ENCODE measurements at regions not wholly inside any gene's neighbourhood (a gene's known extent, or its start where the extent isn't known, plus 50 kb on each side); places are given as distances from the start of the nearest gene placed in this dataset.

- no peak overlapping the region for H3K27ac Mint-ChIP-seq (ENCODE audit: unreplicated experiment)
- no peak for TF ChIP-seq CTCF (IDR thresholded peaks at IDR 0.05)
- peaks cover 7% of the 10 kb centered on the region for H3K9me3 Mint-ChIP-seq (ENCODE audit: unreplicated experiment)
- no peak overlapping the region for H3K4me3 Mint-ChIP-seq (ENCODE audit: unreplicated experiment)
- H3K27me3 Mint-ChIP-seq (ENCODE audit: unreplicated experiment), result peaks cover 7% of the 10 kb centered on the region
- H3K4me1 Mint-ChIP-seq (ENCODE audit: unreplicated experiment), result no peaks in the 10 kb centered on the region
- peaks cover 2% of the 10 kb centered on the region for H3K36me3 Mint-ChIP-seq (ENCODE audit: unreplicated experiment)
- no peak for DNase-seq (ENCODE audit: extremely low spot score, unreplicated experiment)
Measured at GRCh38 chr11:101765932-101766331, 148.9 kb upstream of the CEP126 start.

DNA sequence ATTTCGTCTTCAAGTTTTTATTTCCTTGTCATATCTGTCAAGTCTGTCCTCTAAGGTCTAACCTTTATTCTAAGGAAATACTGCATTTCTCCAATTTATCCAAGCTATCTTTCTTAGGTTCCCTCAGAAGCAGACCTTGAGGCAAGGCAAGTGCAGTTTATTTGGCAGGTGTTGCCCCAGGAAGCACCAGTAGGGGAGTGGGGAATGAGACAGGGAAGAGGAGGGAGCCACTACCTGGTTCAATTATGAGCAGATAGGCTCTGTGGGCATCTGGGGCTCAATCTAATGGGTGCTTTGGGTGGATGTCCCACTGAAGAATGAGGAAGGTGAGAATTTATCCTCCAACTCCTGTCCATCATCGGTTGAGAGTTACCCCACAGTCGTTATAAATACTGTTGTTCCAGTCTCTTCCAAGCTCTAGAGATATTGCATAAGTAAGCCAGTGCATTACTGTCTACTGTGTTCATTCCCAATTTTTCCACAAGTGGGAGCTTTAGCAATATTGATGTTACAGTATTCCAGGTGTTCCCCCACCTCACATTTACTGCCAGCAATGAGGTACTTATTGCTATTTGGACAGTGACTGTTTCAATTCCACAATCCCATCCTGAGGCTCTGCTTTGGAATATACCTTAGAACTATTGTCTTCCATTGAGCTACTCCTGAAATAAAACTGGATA is 154.9 kb upstream of the CEP126 start:
- Mint-ChIP-seq H3K9me3 (ENCODE audit: unreplicated experiment) (no peaks in the 10 kb centered on the region), H3K4me1 (ENCODE audit: unreplicated experiment) (no peaks in the 10 kb centered on the region), H3K36me3 (ENCODE audit: unreplicated experiment) (no peaks in the 10 kb centered on the region), H3K4me3 (ENCODE audit: unreplicated experiment) (no peak overlapping the region), H3K27me3 (ENCODE audit: unreplicated experiment) (peaks cover 11% of the 10 kb centered on the region), H3K27ac (ENCODE audit: unreplicated experiment) (no peak overlapping the region)
- no peak for DNase-seq (ENCODE audit: extremely low spot score, unreplicated experiment)
- TF ChIP-seq CTCF (IDR thresholded peaks at IDR 0.05), result peak; percentile 49

DNA sequence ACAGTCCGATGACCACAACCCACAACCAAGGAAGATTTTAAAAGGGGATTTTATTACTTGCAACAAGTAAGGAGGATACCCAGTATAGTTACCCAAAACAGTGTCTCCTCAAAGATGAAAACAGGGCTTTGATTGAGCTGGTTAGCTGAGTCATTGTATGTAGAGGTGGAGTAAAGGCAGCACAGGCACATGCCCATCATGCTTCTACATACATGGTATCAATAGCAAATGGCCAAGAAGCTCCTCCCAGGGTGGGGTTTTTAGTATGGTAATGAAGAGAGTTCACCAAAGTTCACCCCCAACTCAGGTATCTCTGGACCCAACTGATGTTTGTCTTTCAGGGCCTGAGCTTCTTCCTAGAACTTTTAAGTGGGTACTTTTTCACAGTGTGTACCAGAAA is 157.1 kb upstream of the CEP126 start:
- no peak overlapping the region for H3K27ac Mint-ChIP-seq (ENCODE audit: unreplicated experiment)
- peaks cover 13% of the 10 kb centered on the region for H3K27me3 Mint-ChIP-seq (ENCODE audit: unreplicated experiment)
- H3K36me3 Mint-ChIP-seq (ENCODE audit: unreplicated experiment), result no peaks in the 10 kb centered on the region
- H3K9me3 Mint-ChIP-seq (ENCODE audit: unreplicated experiment), result no peaks in the 10 kb centered on the region
- DNase-seq (ENCODE audit: extremely low spot score, unreplicated experiment), result no peak
- no peak for TF ChIP-seq CTCF (IDR thresholded peaks at IDR 0.05)
- no peak overlapping the region for H3K4me3 Mint-ChIP-seq (ENCODE audit: unreplicated experiment)
- H3K4me1 Mint-ChIP-seq (ENCODE audit: unreplicated experiment), result no peaks in the 10 kb centered on the region

DNA sequence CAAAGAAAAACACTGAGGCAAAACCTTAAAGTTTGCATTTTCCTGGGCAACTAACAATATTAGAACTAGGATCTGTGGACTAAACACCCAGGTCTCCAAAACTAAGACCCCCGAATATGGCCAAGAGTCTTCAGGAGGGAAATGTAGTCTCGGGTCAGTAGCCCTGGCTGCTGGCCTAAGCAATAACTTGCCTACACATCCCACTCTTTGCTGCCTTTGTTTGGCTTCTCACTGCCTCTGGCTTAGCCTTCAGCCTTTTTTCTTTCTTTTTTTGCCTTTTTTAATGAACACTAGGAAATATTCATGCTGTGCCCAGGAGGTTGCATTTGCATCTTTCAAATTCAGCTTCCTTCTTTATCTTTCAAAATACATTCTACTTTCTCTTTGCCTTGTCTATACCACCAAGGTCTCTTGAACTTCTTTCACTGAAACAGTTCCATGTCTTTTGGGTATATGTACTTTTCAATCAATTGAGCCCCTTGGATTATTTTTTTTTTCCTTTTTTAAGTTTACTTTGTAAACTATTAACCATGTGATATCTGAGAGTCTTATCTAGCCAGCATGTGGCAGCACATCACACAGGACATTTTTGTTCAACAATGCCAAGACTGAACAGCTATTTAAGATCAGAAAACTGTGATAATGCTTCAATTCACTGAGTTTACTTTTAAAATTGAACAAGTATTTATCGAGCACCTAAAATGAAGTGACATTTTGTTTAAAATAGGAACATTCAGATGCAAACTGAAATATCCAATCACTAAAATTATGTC is 165.0 kb upstream of the TRPC6 start:
- Mint-ChIP-seq H3K27me3 (ENCODE audit: unreplicated experiment) (peaks cover 23% of the 10 kb centered on the region), H3K27ac (ENCODE audit: unreplicated experiment) (no peak overlapping the region), H3K4me3 (ENCODE audit: unreplicated experiment) (no peak overlapping the region), H3K4me1 (ENCODE audit: unreplicated experiment) (peaks cover 30% of the 10 kb centered on the region), H3K36me3 (ENCODE audit: unreplicated experiment) (no peaks in the 10 kb centered on the region), H3K9me3 (ENCODE audit: unreplicated experiment) (no peaks in the 10 kb centered on the region)
- DNase-seq (ENCODE audit: extremely low spot score, unreplicated experiment), result no peak
- no peak for TF ChIP-seq CTCF (IDR thresholded peaks at IDR 0.05)

- H3K9me3 Mint-ChIP-seq (ENCODE audit: unreplicated experiment), result no peaks in the 10 kb centered on the region
- H3K27ac Mint-ChIP-seq (ENCODE audit: unreplicated experiment), result no peak overlapping the region
- H3K4me1 Mint-ChIP-seq (ENCODE audit: unreplicated experiment), result peaks cover 31% of the 10 kb centered on the region
- H3K4me3 Mint-ChIP-seq (ENCODE audit: unreplicated experiment), result no peak overlapping the region
- no peaks in the 10 kb centered on the region for H3K36me3 Mint-ChIP-seq (ENCODE audit: unreplicated experiment)
- no peak for DNase-seq (ENCODE audit: extremely low spot score, unreplicated experiment)
- no peak for TF ChIP-seq CTCF (IDR thresholded peaks at IDR 0.05)
- H3K27me3 Mint-ChIP-seq (ENCODE audit: unreplicated experiment), result peaks cover 27% of the 10 kb centered on the region
Measured at GRCh38 chr11:101745756-101746155, 161.9 kb upstream of the TRPC6 start.

Data from osteocyte (in vitro differentiated cells).